GM23338 (cell line): ENCODE measurements at regions not wholly inside any gene's neighbourhood (a gene's known extent, or its start where the extent isn't known, plus 50 kb on each side); places are given as distances from the start of the nearest gene placed in this dataset.

Source experiments
- ATAC-seq: fragments of 200-7000 bp; cut with Tn5 transposase; 3 replicates; pipeline ENCODE4 v1.9.1; 2020
- DNase-seq: peaks from one replicate; pipeline ENCODE4 v3.0.0-alpha.2; 2015; ENCODE audit warnings: low spot score
- H2AFZ ChIP-seq: fragments of 200-600 bp; sonication (generic); 2 replicates; pipeline ENCODE4 v1.8.0; 2016; ENCODE audit warnings: antibody characterized with exemption, mild to moderate bottlenecking, moderate library complexity
- H3F3A ChIP-seq: fragments of 200-600 bp; sonication (generic); replicated peaks from 2 replicates; pipeline ENCODE4 v1.8.0; 2017; ENCODE audit warnings: antibody characterized with exemption, mixed run types, low read depth
- H3K27ac ChIP-seq: fragments of 200-600 bp; sonication (generic); 2 replicates; pipeline ENCODE4 v1.6.1; 2016; ENCODE audit warnings: low read depth
- H3K27me3 ChIP-seq: fragments of 200-600 bp; sonication (generic); 2 replicates; pipeline ENCODE4 v1.8.0; 2016; ENCODE audit warnings: mild to moderate bottlenecking, mixed run types, moderate library complexity; ENCODE audit not compliant: insufficient read depth
- H3K36me3 ChIP-seq: fragments of 200-600 bp; sonication (generic); 2 replicates; pipeline ENCODE4 v1.8.0; 2016; ENCODE audit warnings: mild to moderate bottlenecking; ENCODE audit not compliant: insufficient read depth
- H3K4me1 ChIP-seq: fragments of 200-600 bp; sonication (generic); 2 replicates; pipeline ENCODE4 v1.8.0; 2016; ENCODE audit warnings: mild to moderate bottlenecking, moderate library complexity; ENCODE audit not compliant: insufficient read depth
- H3K4me2 ChIP-seq: fragments of 200-600 bp; sonication (generic); 2 replicates; pipeline ENCODE4 v1.7.1; 2017; ENCODE audit warnings: mixed run types
- H3K4me3 ChIP-seq: fragments of 200-600 bp; sonication (generic); 2 replicates; pipeline ENCODE4 v1.6.1; 2016; ENCODE audit warnings: mixed run types
- H3K79me2 ChIP-seq: fragments of 200-600 bp; sonication (generic); replicated peaks from 2 replicates; pipeline ENCODE4 v1.8.0; 2017; ENCODE audit warnings: mild to moderate bottlenecking; ENCODE audit not compliant: insufficient read depth
- H3K9me2 ChIP-seq: fragments of 200-600 bp; sonication (generic); 2 replicates; pipeline ENCODE4 v1.8.0; 2017; ENCODE audit not compliant: insufficient read depth
- H4K20me1 ChIP-seq: fragments of 200-600 bp; sonication (generic); replicated peaks from 2 replicates; pipeline ENCODE4 v1.8.0; 2017; ENCODE audit warnings: mild to moderate bottlenecking; ENCODE audit not compliant: insufficient read depth
- H3K27ac Mint-ChIP-seq: 2 replicates; pipeline ENCODE4 v1.8.0; 2020; ENCODE audit warnings: inconsistent platforms, mild to moderate bottlenecking, moderate library complexity, mixed read lengths
- H3K27me3 Mint-ChIP-seq: 3 replicates; pipeline ENCODE4 v1.8.0; 2022; ENCODE audit warnings: low read depth, mild to moderate bottlenecking, moderate library complexity, mixed read lengths, inconsistent platforms; ENCODE audit not compliant: insufficient read depth, poor library complexity
- H3K36me3 Mint-ChIP-seq: 3 replicates; pipeline ENCODE4 v1.8.0; 2021; ENCODE audit warnings: low read depth, mild to moderate bottlenecking, inconsistent platforms, moderate library complexity, mixed read lengths
- H3K4me1 Mint-ChIP-seq: 3 replicates; pipeline ENCODE4 v1.8.0; 2020; ENCODE audit warnings: mild to moderate bottlenecking, inconsistent platforms, mixed read lengths
- H3K4me3 Mint-ChIP-seq: 3 replicates; pipeline ENCODE4 v1.8.0; 2021; ENCODE audit warnings: moderate library complexity, mild to moderate bottlenecking, inconsistent platforms, mixed read lengths
- H3K9me3 Mint-ChIP-seq: 3 replicates; pipeline ENCODE4 v1.8.0; 2020; ENCODE audit warnings: moderate library complexity, mild to moderate bottlenecking, inconsistent platforms, mixed read lengths
- CREB1 ChIP-seq: fragments of 250-450 bp; sonication (Bioruptor Pico); IDR thresholded peaks from 2 replicates; pipeline ENCODE4 v1.5.0; 2020; ENCODE audit warnings: low read depth, mild to moderate bottlenecking, moderate library complexity
- EZH2 ChIP-seq: fragments of 200-600 bp; sonication (generic); IDR thresholded peaks from one replicate; pipeline ENCODE4 v1.8.0; 2017; ENCODE audit warnings: antibody characterized with exemption, mild to moderate bottlenecking, low read depth; ENCODE audit not compliant: unreplicated experiment
- EZH2phosphoT487 ChIP-seq: fragments of 200-600 bp; sonication (generic); IDR thresholded peaks from one replicate; pipeline ENCODE4 v1.8.1; 2018; ENCODE audit warnings: antibody characterized with exemption; ENCODE audit not compliant: unreplicated experiment
- JUNB ChIP-seq: IDR thresholded peaks from one replicate; pipeline ENCODE4 v1.6.1; 2016; ENCODE audit warnings: antibody characterized with exemption; ENCODE audit not compliant: unreplicated experiment
- NANOG ChIP-seq: IDR thresholded peaks from 2 replicates; pipeline ENCODE4 v1.6.1; 2016; ENCODE audit warnings: antibody characterized with exemption, borderline replicate concordance
- POLR2AphosphoS5 ChIP-seq: IDR thresholded peaks from 2 replicates; pipeline ENCODE4 v1.6.1; 2016; ENCODE audit warnings: antibody characterized with exemption, low read depth
- REST ChIP-seq: IDR thresholded peaks from one replicate; pipeline ENCODE4 v1.6.1; 2018; ENCODE audit warnings: antibody characterized with exemption; ENCODE audit not compliant: unreplicated experiment
- STAT1 ChIP-seq: IDR thresholded peaks from one replicate; pipeline ENCODE4 v1.6.1; 2016; ENCODE audit warnings: antibody characterized with exemption; ENCODE audit not compliant: unreplicated experiment
- ZNF114 ChIP-seq: fragments of 250-450 bp; sonication (Bioruptor Pico); IDR thresholded peaks from 2 replicates; pipeline ENCODE4 v1.5.0; 2020; ENCODE audit warnings: mild to moderate bottlenecking, moderate library complexity
- ZNF331 ChIP-seq: fragments of 250-450 bp; sonication (Bioruptor Pico); IDR thresholded peaks from 2 replicates; pipeline ENCODE4 v1.5.0; 2020; ENCODE audit warnings: low read depth, mild to moderate bottlenecking, moderate library complexity
- ZNF462 ChIP-seq: fragments of 250-450 bp; sonication (Bioruptor Pico); IDR thresholded peaks from 2 replicates; pipeline ENCODE4 v1.5.0; 2020; ENCODE audit warnings: mild to moderate bottlenecking, moderate library complexity
- TF ChIP-seq, protein P1 (sequence below), 2 experiments: fragments of 200-600 bp in 1 of 2; sonication (generic) in 1 of 2; conservative IDR thresholded peaks; 2 replicates each; pipeline versions ENCODE4 v1.5.1 to v1.6.1; 2016 to 2017; ENCODE audit warnings: antibody characterized with exemption in 2 of 2, low read depth in 2 of 2, mild to moderate bottlenecking in 2 of 2, moderate library complexity in 1 of 2
- TF ChIP-seq, protein P2 (sequence below): IDR thresholded peaks from 2 replicates; pipeline ENCODE4 v1.6.1; 2016; ENCODE audit warnings: antibody characterized with exemption

- Histone ChIP-seq H2AFZ (no peak overlapping the region), H3K4me1 (no peaks in the 10 kb centered on the region), H3K9me2 (peaks cover 19% of the 10 kb centered on the region; the same call in 1 of the 2 replicates), H3K79me2 (no peaks in the 10 kb centered on the region), H3K36me3 (no peaks in the 10 kb centered on the region), H3K27ac (no peak overlapping the region), H4K20me1 (no peaks in the 10 kb centered on the region), H3K27me3 (no peaks in the 10 kb centered on the region), H3K4me2 (no peak overlapping the region), H3K4me3 (no peak overlapping the region), H3F3A (no peaks in the 10 kb centered on the region)
- H3K27ac Mint-ChIP-seq: no peak overlapping the region
- no peak for TF ChIP-seq ZNF462 (CRISPR knock-in tag)
- TF ChIP-seq, protein P1, sequence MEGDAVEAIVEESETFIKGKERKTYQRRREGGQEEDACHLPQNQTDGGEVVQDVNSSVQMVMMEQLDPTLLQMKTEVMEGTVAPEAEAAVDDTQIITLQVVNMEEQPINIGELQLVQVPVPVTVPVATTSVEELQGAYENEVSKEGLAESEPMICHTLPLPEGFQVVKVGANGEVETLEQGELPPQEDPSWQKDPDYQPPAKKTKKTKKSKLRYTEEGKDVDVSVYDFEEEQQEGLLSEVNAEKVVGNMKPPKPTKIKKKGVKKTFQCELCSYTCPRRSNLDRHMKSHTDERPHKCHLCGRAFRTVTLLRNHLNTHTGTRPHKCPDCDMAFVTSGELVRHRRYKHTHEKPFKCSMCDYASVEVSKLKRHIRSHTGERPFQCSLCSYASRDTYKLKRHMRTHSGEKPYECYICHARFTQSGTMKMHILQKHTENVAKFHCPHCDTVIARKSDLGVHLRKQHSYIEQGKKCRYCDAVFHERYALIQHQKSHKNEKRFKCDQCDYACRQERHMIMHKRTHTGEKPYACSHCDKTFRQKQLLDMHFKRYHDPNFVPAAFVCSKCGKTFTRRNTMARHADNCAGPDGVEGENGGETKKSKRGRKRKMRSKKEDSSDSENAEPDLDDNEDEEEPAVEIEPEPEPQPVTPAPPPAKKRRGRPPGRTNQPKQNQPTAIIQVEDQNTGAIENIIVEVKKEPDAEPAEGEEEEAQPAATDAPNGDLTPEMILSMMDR (conservative IDR thresholded peaks at IDR 0.05; ENCODE audit: low read depth in 2 of 2): no peak
- no peak for TF ChIP-seq ZNF331 (CRISPR knock-in tag)
- no peak for TF ChIP-seq CREB1 (CRISPR knock-in tag)
- no peak for TF ChIP-seq POLR2AphosphoS5
- TF ChIP-seq REST: no peak
- no peak for TF ChIP-seq EZH2phosphoT487
- no peak for TF ChIP-seq JUNB
- no peak for TF ChIP-seq STAT1
- no peak for TF ChIP-seq NANOG
- no peak for TF ChIP-seq ZNF114 (CRISPR knock-in tag)
- TF ChIP-seq, protein P2, sequence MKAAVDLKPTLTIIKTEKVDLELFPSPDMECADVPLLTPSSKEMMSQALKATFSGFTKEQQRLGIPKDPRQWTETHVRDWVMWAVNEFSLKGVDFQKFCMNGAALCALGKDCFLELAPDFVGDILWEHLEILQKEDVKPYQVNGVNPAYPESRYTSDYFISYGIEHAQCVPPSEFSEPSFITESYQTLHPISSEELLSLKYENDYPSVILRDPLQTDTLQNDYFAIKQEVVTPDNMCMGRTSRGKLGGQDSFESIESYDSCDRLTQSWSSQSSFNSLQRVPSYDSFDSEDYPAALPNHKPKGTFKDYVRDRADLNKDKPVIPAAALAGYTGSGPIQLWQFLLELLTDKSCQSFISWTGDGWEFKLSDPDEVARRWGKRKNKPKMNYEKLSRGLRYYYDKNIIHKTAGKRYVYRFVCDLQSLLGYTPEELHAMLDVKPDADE: no peak
- no peak for TF ChIP-seq EZH2
- no peaks in the 10 kb centered on the region for H3K36me3 Mint-ChIP-seq
- peaks cover 6% of the 10 kb centered on the region for H3K4me1 Mint-ChIP-seq
- ATAC-seq (no peak), DNase-seq (no peak)
- H3K27me3 Mint-ChIP-seq: peaks cover 3% of the 10 kb centered on the region
- H3K9me3 Mint-ChIP-seq: peaks cover 2% of the 10 kb centered on the region; the same call in 1 of the 3 replicates
- H3K4me3 Mint-ChIP-seq: no peak overlapping the region
Observed at GRCh38 chr13:73411067-73411809, 352.4 kb downstream of the KLF5 start.
